ENCODE measurements at regions not wholly inside any gene's neighbourhood (a gene's known extent, or its start where the extent isn't known, plus 50 kb on each side); places are given as distances from the start of the nearest gene placed in this dataset.

GRCh38 chr20:24376311-24377099 lies 92.9 kb upstream of the SYNDIG1 start:
- DNase-seq = no peak

GRCh38 chr20:24373372-24373771 lies 96.1 kb upstream of the SYNDIG1 start:
- no peak for DNase-seq

- no peak for DNase-seq
Measured at GRCh38 chr20:24370911-24371695, 98.3 kb upstream of the SYNDIG1 start.

GRCh38 chr20:24370249-24370648 lies 99.2 kb upstream of the SYNDIG1 start:
- DNase-seq = no peak

GRCh38 chr20:24368253-24368652 lies 101.2 kb upstream of the SYNDIG1 start:
- DNase-seq = no peak

GRCh38 chr20:24366336-24367004 lies 103.0 kb upstream of the SYNDIG1 start:
- no peak for DNase-seq

GRCh38 chr20:24365670-24366069 lies 103.8 kb upstream of the SYNDIG1 start:
- DNase-seq = no peak

GRCh38 chr20:24364482-24364881 lies 104.9 kb upstream of the SYNDIG1 start:
- DNase-seq = no peak

GRCh38 chr20:24363031-24363430 lies 106.4 kb upstream of the SYNDIG1 start:
- no peak for DNase-seq

- no peak for DNase-seq
Measured at GRCh38 chr20:24362080-24362479, 107.3 kb upstream of the SYNDIG1 start.

GRCh38 chr20:24361541-24361940 lies 107.9 kb upstream of the SYNDIG1 start:
- no peak for DNase-seq

- no peak for DNase-seq
Measured at GRCh38 chr20:24360531-24360930, 108.9 kb upstream of the SYNDIG1 start.

GRCh38 chr20:24359321-24360027 lies 110.0 kb upstream of the SYNDIG1 start:
- no peak for DNase-seq

GRCh38 chr20:24357931-24358330 lies 111.5 kb upstream of the SYNDIG1 start:
- no peak for DNase-seq

GRCh38 chr20:24357177-24357576 lies 112.3 kb upstream of the SYNDIG1 start:
- no peak for DNase-seq

- no peak for DNase-seq
Measured at GRCh38 chr20:24353135-24353690, 116.2 kb upstream of the SYNDIG1 start.

- DNase-seq = no peak
Measured at GRCh38 chr20:24350923-24351368, 118.5 kb upstream of the SYNDIG1 start.

GRCh38 chr20:24341781-24342180 lies 127.6 kb upstream of the SYNDIG1 start:
- DNase-seq = no peak

- no peak for DNase-seq
Measured at GRCh38 chr20:24340933-24341332, 128.5 kb upstream of the SYNDIG1 start.

GRCh38 chr20:24339210-24339641 lies 130.2 kb upstream of the SYNDIG1 start:
- no peak for DNase-seq

- no peak for DNase-seq
Measured at GRCh38 chr20:24337551-24337950, 131.9 kb upstream of the SYNDIG1 start.

GRCh38 chr20:24337069-24337468 lies 132.4 kb upstream of the SYNDIG1 start:
- no peak for DNase-seq

GRCh38 chr20:24334830-24335229 lies 134.6 kb upstream of the SYNDIG1 start:
- no peak for DNase-seq
